Keratinocyte (primary cell): ENCODE measurements at regions not wholly inside any gene's neighbourhood (a gene's known extent, or its start where the extent isn't known, plus 50 kb on each side); places are given as distances from the start of the nearest gene placed in this dataset.

ENCODE experiments used
- DNase-seq: peaks from one replicate; pipeline ENCODE4 v3.0.0-alpha.2; 2011; ENCODE audit warnings: low read depth, missing footprints, low spot score
- FAIRE-seq: peaks from 2 replicates; lab custom pipeline; 2011; peaks lifted over from hg19 to GRCh38; lab: Jason Lieb, UNC
- H2AFZ ChIP-seq: 2 replicates; pipeline ENCODE4 v1.6.0; 2012; ENCODE audit warnings: low read length, control low read depth, inconsistent platforms; ENCODE audit not compliant: control insufficient read depth
- H3K27ac ChIP-seq: 2 replicates; pipeline ENCODE4 v1.5.1; 2011; ENCODE audit warnings: low read length; ENCODE audit not compliant: control insufficient read depth, insufficient read depth
- H3K27me3 ChIP-seq: 3 replicates; pipeline ENCODE4 v1.6.0; 2011; ENCODE audit warnings: low read length; ENCODE audit not compliant: control insufficient read depth, insufficient read depth; ENCODE audit errors: extremely low read depth
- H3K36me3 ChIP-seq, 2 experiments: 2 replicates in 1 of 2; 3 replicates in 1 of 2; pipeline ENCODE4 v1.5.1; 2011; ENCODE audit warnings: low read length in 2 of 2, mild to moderate bottlenecking in 1 of 2; ENCODE audit not compliant: control insufficient read depth in 2 of 2, insufficient read depth in 2 of 2; ENCODE audit errors: extremely low read depth in 1 of 2
- H3K4me1 ChIP-seq: 3 replicates; pipeline ENCODE4 v1.5.1; 2011; ENCODE audit warnings: low read length; ENCODE audit not compliant: control insufficient read depth, insufficient read depth; ENCODE audit errors: extremely low read depth
- H3K4me2 ChIP-seq: 3 replicates; pipeline ENCODE4 v1.6.0; 2011; ENCODE audit warnings: low read depth, low read length; ENCODE audit not compliant: control insufficient read depth, insufficient read depth; ENCODE audit errors: extremely low read depth
- H3K4me3 ChIP-seq, 3 experiments: fragments of 200-600 bp in 1 of 3; sonication (generic) in 1 of 3; 2 replicates in 2 of 3; 3 replicates in 1 of 3; pipeline ENCODE4 v1.5.1; 2011 to 2016; ENCODE audit warnings: low read length in 3 of 3, mild to moderate bottlenecking in 3 of 3, control low read depth in 2 of 3, inconsistent platforms in 1 of 3, low read depth in 1 of 3, mixed read lengths in 1 of 3, mixed run types in 1 of 3, moderate library complexity in 1 of 3; ENCODE audit not compliant: control insufficient read depth in 2 of 3, insufficient read depth in 2 of 3; ENCODE audit errors: extremely low read depth in 1 of 3
- H3K79me2 ChIP-seq: 2 replicates; pipeline ENCODE4 v1.6.0; 2012; ENCODE audit warnings: low read length; ENCODE audit not compliant: control insufficient read depth, insufficient read depth
- H3K9ac ChIP-seq: 3 replicates; pipeline ENCODE4 v1.6.0; 2011; ENCODE audit warnings: low read length; ENCODE audit not compliant: control insufficient read depth, insufficient read depth; ENCODE audit errors: extremely low read depth
- H3K9me1 ChIP-seq: 3 replicates; pipeline ENCODE4 v1.6.0; 2011; ENCODE audit warnings: low read length; ENCODE audit not compliant: control insufficient read depth, insufficient read depth; ENCODE audit errors: extremely low read depth
- H3K9me3 ChIP-seq: 2 replicates; pipeline ENCODE4 v1.5.1; 2012; ENCODE audit warnings: low read depth, low read length; ENCODE audit not compliant: control insufficient read depth
- H4K20me1 ChIP-seq: 3 replicates; pipeline ENCODE4 v1.6.0; 2011; ENCODE audit warnings: low read length; ENCODE audit not compliant: control insufficient read depth, insufficient read depth; ENCODE audit errors: extremely low read depth
- EZH2 ChIP-seq: IDR thresholded peaks from one replicate; pipeline ENCODE4 v1.6.1; 2012; ENCODE audit warnings: inconsistent platforms, mild to moderate bottlenecking, low read length, moderate library complexity
- dilution Hi-C: fragments of 300-500 bp; cut with MboI; formaldehyde crosslinking; loops from one replicate; pipeline ENCODE4 v1.7.0; 2020; ENCODE audit warnings: low sequenced_read_pairs; ENCODE audit not compliant: extremely low pct_ligation_motif_present
- TF ChIP-seq, protein P1 (sequence below), 3 experiments: IDR thresholded peaks in 1 of 3; conservative IDR thresholded peaks in 1 of 3; optimal IDR thresholded peaks in 1 of 3; 2 replicates in 2 of 3; 3 replicates in 1 of 3; pipeline versions ENCODE3 to v1.5.1; 2011; ENCODE audit warnings: low read length in 3 of 3, mild to moderate bottlenecking in 3 of 3, moderate library complexity in 2 of 3, control low read depth in 1 of 3, inconsistent platforms in 1 of 3; ENCODE audit not compliant: insufficient read depth in 2 of 3; ENCODE audit errors: extremely low read depth in 1 of 3

GRCh38 chr10:78997635-78998618 lies 70.8 kb upstream of the ZMIZ1 start:
- Histone ChIP-seq H3K27me3 (peaks cover 10% of the 10 kb centered on the region), H3K36me3 (no peaks in the 10 kb centered on the region), H3K9me1 (no peaks in the 10 kb centered on the region), H3K9me3 (no peaks in the 10 kb centered on the region), H4K20me1 (no peaks in the 10 kb centered on the region), H3K4me1 (no peaks in the 10 kb centered on the region), H3K27ac (no peak overlapping the region), H2AFZ (no peak overlapping the region), H3K79me2 (no peaks in the 10 kb centered on the region), H3K4me2 (no peak overlapping the region), H3K9ac (no peak overlapping the region), H3K4me3 (no peak overlapping the region)
- DNase-seq (no peak), FAIRE-seq (no peak)
- dilution Hi-C loops = no loop called here
- TF ChIP-seq EZH2 = no peak

- H3K9me1 ChIP-seq = no peaks in the 10 kb centered on the region
- no peaks in the 10 kb centered on the region for H3K79me2 ChIP-seq
- H3K9me3 ChIP-seq = no peaks in the 10 kb centered on the region
- dilution Hi-C loops = no loop called here
- TF ChIP-seq EZH2 = no peak
- TF ChIP-seq, protein P1, sequence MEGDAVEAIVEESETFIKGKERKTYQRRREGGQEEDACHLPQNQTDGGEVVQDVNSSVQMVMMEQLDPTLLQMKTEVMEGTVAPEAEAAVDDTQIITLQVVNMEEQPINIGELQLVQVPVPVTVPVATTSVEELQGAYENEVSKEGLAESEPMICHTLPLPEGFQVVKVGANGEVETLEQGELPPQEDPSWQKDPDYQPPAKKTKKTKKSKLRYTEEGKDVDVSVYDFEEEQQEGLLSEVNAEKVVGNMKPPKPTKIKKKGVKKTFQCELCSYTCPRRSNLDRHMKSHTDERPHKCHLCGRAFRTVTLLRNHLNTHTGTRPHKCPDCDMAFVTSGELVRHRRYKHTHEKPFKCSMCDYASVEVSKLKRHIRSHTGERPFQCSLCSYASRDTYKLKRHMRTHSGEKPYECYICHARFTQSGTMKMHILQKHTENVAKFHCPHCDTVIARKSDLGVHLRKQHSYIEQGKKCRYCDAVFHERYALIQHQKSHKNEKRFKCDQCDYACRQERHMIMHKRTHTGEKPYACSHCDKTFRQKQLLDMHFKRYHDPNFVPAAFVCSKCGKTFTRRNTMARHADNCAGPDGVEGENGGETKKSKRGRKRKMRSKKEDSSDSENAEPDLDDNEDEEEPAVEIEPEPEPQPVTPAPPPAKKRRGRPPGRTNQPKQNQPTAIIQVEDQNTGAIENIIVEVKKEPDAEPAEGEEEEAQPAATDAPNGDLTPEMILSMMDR (optimal IDR thresholded peaks at IDR 0.05 in 1 of 3, IDR thresholded peaks at IDR 0.05 in 1 of 3, conservative IDR thresholded peaks at IDR 0.05 in 1 of 3; ENCODE audit: extremely low read depth in 1 of 3, insufficient read depth in 2 of 3, low read length in 3 of 3) = no peak
- H3K9ac ChIP-seq = no peak overlapping the region
- H3K27ac ChIP-seq = no peak overlapping the region
- FAIRE-seq = no peak
- H2AFZ ChIP-seq = no peak overlapping the region
- no peak for DNase-seq
- H3K4me1 ChIP-seq = no peaks in the 10 kb centered on the region
- no peaks in the 10 kb centered on the region for H4K20me1 ChIP-seq
- peaks cover 33% of the 10 kb centered on the region for H3K27me3 ChIP-seq
- H3K4me2 ChIP-seq = no peak overlapping the region
- no peak overlapping the region for H3K4me3 ChIP-seq
- H3K36me3 ChIP-seq = no peaks in the 10 kb centered on the region
Measured at GRCh38 chr10:79001082-79001885, 67.5 kb upstream of the ZMIZ1 start.
